ENCODE measurements at regions not wholly inside any gene's neighbourhood (a gene's known extent, or its start where the extent isn't known, plus 50 kb on each side); places are given as distances from the start of the nearest gene placed in this dataset.

DNA sequence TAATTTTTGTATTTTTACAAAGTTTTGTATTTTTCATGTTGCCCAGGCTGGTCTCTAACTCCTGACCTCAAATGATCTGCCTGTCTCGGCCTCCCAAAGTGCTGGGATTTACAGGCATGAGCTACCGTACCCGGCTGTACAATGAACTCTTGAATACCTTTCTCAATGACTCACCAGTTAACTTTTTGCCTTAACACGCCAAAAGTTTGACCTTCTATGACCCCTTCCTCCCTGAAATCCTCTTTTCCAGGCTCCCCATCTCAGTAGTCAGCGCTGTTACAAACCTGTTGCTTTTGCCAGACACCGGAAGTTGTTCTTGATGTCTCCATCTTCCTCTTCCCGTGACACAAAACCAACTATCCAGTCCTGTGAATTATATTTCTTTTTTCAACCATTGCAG is 158.1 kb upstream of the ASIC2 start:
- Histone ChIP-seq H3K4me1 (no peaks in the 10 kb centered on the region), H3K27ac (no peak overlapping the region), H3K36me3 (no peaks in the 10 kb centered on the region), H3K9me3 (no peaks in the 10 kb centered on the region), H3K4me3 (replicated peaks in 1 of 3) (no peak overlapping the region), H3K27me3 (no peaks in the 10 kb centered on the region)
- 65 to 72% methylated on average over 7 of the region's 7 CpGs for WGBS, 2 donors
- no peak for DNase-seq
- TF ChIP-seq, protein P1, sequence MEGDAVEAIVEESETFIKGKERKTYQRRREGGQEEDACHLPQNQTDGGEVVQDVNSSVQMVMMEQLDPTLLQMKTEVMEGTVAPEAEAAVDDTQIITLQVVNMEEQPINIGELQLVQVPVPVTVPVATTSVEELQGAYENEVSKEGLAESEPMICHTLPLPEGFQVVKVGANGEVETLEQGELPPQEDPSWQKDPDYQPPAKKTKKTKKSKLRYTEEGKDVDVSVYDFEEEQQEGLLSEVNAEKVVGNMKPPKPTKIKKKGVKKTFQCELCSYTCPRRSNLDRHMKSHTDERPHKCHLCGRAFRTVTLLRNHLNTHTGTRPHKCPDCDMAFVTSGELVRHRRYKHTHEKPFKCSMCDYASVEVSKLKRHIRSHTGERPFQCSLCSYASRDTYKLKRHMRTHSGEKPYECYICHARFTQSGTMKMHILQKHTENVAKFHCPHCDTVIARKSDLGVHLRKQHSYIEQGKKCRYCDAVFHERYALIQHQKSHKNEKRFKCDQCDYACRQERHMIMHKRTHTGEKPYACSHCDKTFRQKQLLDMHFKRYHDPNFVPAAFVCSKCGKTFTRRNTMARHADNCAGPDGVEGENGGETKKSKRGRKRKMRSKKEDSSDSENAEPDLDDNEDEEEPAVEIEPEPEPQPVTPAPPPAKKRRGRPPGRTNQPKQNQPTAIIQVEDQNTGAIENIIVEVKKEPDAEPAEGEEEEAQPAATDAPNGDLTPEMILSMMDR (IDR thresholded peaks at IDR 0.05), result no peak
- TF ChIP-seq POLR2A (IDR thresholded peaks at IDR 0.05), result no peak
- intact Hi-C loops (cut with DNase I), result no loop called here

GRCh38 chr17:33457477-33457876 is 164.4 kb upstream of the ASIC2 start:
- H3K4me1 ChIP-seq, result no peaks in the 10 kb centered on the region
- no peaks in the 10 kb centered on the region for H3K9me3 ChIP-seq
- intact Hi-C loops (cut with DNase I), result no loop called here
- H3K4me3 ChIP-seq (replicated peaks in 1 of 3), result no peak overlapping the region
- no peak overlapping the region for H3K27ac ChIP-seq
- no peaks in the 10 kb centered on the region for H3K27me3 ChIP-seq
- TF ChIP-seq, protein P1 (IDR thresholded peaks at IDR 0.05), result no peak
- no peak for TF ChIP-seq POLR2A (IDR thresholded peaks at IDR 0.05)
- 83 to 92% methylated on average over 1 of the region's 1 CpG for WGBS, 2 donors
- H3K36me3 ChIP-seq, result no peaks in the 10 kb centered on the region
- DNase-seq, result no peak

DNA sequence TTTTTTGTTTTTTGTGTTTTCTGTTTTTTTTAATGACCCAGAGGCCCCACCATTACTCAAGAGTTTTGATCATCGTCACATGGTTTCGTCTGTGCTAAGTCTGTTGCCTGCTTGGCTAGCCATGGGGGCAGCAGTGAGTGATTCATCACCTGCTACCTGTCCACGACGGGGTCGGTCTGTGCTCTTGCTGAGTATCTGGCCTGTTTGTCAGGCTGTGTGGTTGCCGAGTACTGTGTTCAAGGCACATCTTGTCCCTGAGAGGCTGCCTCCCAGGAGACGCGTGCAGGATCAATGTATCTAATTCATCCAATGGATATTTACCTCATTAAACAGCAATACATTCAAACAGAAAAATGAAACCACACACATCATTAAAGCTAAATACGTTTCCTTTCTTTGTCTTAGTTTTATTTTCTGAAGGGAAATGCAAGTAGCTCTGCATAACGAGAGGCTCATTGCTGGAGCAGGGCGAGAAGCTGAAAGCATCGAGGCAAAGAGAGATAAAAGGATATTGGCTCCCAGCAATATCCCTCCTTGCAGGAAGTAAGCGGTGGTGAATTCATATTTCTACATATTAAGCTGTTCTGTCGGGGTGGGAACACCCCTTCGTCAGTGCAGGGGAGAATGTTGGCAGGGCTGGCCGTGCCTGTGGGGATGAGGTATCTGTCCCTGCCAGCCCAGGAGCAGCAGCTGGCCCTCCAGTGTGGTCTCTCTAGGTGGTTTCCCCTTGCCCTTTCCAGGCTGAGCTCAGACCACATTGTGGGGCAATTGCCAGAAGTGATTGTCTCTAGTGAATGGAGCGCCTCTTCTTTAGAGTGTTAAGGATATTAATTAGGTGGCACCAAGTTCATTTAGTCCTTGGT is 166.2 kb upstream of the ASIC2 start:
- H3K27me3 ChIP-seq, result no peaks in the 10 kb centered on the region
- WGBS, 2 donors, result 66 to 73% methylated on average over 17 of the region's 17 CpGs
- TF ChIP-seq POLR2A (IDR thresholded peaks at IDR 0.05), result no peak
- TF ChIP-seq, protein P1 (IDR thresholded peaks at IDR 0.05), result no peak
- no peaks in the 10 kb centered on the region for H3K9me3 ChIP-seq
- no peaks in the 10 kb centered on the region for H3K36me3 ChIP-seq
- no peaks in the 10 kb centered on the region for H3K4me1 ChIP-seq
- DNase-seq, result no peak
- intact Hi-C loops (cut with DNase I), result no loop called here
- H3K4me3 ChIP-seq (replicated peaks in 1 of 3), result no peak overlapping the region
- H3K27ac ChIP-seq, result no peak overlapping the region

DNA sequence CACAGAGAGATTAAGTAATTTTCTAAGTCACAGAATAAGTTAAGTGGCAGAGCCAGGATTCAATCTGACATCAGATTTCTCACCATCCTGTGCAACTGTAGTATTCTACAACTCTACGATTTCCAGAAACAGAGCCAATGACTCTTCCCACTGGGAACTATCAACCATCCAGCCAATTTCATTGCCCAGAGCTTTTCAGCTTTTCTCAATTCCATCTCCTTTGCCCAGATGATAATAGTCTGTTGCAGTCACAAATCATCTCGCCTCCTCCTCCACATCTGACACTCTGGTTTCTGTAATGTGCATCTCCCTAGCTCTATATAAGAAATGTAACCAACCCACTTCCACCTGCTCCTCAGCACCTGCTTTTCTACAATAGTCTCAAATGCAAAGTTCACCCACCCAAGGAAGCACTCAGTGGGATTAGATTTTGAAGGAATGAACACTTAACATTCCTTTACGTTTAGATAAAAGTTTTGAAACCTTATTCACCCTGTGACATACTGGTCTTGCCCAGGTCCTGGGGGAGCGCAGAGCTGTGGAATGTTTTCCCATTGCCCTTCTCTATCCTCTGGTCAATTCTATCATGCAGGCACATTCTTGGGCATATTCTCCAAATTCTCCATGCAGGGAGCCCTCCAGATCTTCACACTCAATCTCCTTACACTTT is 167.8 kb upstream of the ASIC2 start:
- H3K27me3 ChIP-seq, result no peaks in the 10 kb centered on the region
- intact Hi-C loops (cut with DNase I), result no loop called here
- 45 to 80% methylated on average over 4 of the region's 4 CpGs for WGBS, 2 donors
- no peak overlapping the region for H3K27ac ChIP-seq
- no peak overlapping the region for H3K4me3 ChIP-seq (replicated peaks in 1 of 3)
- H3K9me3 ChIP-seq, result no peaks in the 10 kb centered on the region
- no peaks in the 10 kb centered on the region for H3K4me1 ChIP-seq
- TF ChIP-seq, protein P1 (IDR thresholded peaks at IDR 0.05), result no peak
- TF ChIP-seq POLR2A (IDR thresholded peaks at IDR 0.05), result no peak
- no peaks in the 10 kb centered on the region for H3K36me3 ChIP-seq
- DNase-seq, result no peak

- Histone ChIP-seq H3K27ac (no peak overlapping the region), H3K9me3 (no peaks in the 10 kb centered on the region), H3K27me3 (no peaks in the 10 kb centered on the region), H3K4me1 (no peaks in the 10 kb centered on the region), H3K36me3 (no peaks in the 10 kb centered on the region), H3K4me3 (replicated peaks in 1 of 3) (no peak overlapping the region)
- TF ChIP-seq POLR2A (IDR thresholded peaks at IDR 0.05), result no peak
- TF ChIP-seq, protein P1 (IDR thresholded peaks at IDR 0.05), result no peak
- no peak for DNase-seq
- intact Hi-C loops (cut with DNase I), result no loop called here
Observed at GRCh38 chr17:33463887-33464286, 170.8 kb upstream of the ASIC2 start.
